ENCODE measurements at regions not wholly inside any gene's neighbourhood (a gene's known extent, or its start where the extent isn't known, plus 50 kb on each side); places are given as distances from the start of the nearest gene placed in this dataset.

DNA sequence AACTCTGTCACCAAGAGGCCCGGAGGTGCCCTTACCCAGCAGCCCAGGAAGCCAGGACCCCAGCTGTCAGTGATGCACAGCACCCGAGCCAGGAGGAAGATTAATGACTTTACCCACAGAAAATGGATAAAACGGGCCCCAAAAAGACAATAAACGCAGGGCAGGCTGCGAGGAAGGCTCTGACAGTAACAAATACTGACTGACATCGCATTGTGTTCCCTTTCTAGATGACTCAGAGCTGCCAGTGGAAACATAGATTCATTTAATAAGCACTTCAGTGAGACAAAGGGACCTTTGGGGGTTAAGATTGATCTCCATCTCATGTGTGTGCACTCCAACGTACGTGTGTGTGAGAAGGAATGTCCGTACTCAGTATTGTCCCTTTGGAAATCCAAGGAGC, 225.3 kb upstream of the PPP2R3A start:
- no peak for DNase-seq (ENCODE audit: low spot score)

DNA sequence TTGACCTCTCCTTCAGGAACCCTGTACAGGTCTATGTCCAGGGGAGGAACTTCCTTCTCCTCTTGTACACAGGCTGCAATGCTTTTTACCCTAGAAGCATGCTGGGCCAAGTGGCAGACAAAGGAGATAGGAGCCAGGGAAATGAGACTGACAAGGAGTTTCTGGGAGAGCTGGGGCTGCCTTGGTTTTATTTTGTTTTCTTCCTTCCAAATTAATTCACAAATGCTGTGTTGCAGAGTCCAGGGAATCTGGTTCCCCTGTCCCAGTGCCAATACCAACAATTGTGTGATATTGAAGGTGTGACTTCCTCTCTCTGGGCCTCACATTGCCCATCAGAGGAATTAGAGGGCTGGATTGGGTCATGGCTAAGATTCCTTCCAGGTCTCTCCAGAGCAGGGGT, 224.8 kb upstream of the PPP2R3A start:
- DNase-seq (ENCODE audit: low spot score) = no peak

DNA sequence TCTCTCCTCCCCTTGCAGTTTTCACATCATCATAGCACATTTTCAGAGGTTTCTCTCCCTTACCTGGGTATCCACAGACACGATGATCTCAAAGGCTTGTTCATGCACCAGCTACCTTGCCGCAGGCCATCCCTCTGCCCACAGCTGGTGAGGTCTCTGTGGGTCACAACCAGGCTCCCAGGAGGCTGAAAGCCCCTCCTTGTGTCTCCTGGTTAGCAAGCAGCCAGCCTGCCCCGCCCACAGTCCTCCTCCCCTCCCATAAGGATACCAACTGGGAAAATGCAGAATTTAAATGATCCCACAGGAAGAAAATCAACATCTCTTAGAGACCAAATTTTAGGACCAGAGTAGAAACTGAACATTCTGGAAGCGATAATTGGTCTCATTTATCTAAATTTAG, 213.5 kb upstream of the PPP2R3A start:
- DNase-seq (ENCODE audit: low spot score) = no peak

DNA sequence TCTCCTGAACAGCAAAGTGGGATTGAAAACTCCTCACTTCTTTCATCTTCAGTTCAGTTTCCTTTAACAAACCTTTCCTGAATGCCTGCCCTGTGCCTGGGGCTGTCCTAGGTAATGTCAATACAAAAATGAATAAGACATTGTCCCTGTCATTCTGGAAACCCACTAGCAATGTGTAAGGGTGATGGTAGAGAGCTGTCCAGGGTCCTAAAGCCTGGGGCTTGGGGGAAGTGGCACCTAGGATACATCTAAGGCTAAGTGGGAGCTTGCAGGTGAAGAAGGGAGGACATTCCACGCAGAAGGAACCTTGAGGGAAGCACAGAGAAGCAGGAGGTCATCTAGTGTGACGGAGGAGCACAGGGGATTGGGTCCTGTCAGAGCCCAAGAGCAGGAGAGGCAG, 212.7 kb upstream of the PPP2R3A start:
- no peak for DNase-seq (ENCODE audit: low spot score)

DNA sequence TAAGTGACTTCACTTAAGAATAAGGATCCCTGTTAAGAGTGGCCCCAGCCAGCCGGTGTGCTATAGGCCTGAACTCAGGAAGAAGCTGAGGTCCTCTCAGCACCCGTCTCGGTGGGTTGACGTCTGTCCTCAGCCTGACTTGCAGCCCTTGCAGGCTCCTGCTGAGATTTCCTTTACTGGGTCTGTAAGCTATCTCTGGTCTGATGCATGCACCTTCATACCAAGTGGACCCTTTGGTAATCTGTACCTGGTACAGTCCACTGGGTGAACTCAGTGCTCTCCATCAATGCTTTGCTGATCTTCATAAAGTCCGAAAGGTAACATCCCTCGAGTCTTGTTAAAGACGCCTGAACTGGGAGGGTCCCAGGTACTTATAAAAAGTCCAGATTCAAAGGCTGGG, 212.0 kb upstream of the PPP2R3A start:
- no peak for DNase-seq (ENCODE audit: low spot score)

DNA sequence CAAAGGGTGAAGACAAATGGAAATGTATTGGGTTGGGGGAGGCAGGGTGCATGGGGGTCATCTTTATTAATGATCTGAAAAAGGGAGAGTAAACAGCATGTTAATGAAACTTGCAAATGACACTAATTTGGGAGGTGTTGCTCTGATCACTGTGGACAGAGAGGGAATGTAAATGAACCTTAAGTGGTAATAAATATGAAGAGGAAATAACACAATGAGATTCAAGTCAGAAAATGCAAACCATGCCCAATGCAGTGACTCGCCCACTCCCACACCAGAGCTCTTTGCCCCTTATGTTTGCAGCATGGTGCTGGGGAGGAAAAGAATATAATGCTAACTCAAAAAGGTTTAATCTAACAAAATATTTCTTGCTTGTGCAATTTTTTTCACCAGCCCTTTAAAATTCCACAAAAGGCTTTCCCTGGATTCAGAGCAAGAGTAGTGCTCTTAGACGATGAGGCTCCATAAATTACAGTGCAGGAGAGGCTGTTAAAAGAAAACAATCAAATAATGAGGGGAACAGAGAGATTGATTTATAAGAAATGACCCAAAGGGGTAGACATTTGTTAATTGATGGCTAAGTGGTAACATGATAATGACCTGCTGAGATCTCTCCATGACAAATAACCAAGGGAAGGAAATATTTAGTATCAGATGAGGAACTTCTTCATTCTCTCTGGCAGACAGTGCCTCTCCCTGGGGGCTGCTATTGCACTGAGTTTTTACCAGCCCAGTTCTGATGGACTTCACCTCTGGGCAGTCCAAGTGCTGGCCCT, 210.0 kb upstream of the PPP2R3A start:
- no peak for DNase-seq (ENCODE audit: low spot score)

DNA sequence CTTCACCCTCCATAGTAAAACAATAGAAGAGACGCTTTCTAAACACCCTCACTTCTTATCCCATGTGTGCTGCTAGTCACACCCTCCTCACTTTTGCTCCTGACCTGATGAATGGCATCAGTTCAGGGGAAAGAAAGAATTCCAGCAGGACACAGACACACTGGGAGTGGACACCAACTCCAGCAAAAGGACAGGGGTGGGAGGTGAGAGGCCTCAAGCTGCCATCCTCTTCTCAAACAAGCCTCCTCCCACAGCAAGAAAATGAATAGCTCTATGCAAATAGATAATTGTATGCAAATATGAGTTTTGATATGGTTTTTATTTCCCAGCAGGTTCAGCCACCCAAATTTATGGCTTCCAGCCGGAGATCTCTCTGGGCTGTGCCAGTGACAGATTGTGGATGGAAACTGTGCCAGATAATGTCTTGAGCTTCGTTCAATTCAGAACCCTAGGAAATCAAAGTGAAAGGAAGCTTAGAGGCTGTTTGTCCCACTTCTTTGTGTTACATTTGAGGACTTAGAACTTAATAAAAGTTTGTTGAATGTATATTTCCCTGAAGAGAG, 209.3 kb upstream of the PPP2R3A start:
- DNase-seq (ENCODE audit: low spot score) = no peak

DNA sequence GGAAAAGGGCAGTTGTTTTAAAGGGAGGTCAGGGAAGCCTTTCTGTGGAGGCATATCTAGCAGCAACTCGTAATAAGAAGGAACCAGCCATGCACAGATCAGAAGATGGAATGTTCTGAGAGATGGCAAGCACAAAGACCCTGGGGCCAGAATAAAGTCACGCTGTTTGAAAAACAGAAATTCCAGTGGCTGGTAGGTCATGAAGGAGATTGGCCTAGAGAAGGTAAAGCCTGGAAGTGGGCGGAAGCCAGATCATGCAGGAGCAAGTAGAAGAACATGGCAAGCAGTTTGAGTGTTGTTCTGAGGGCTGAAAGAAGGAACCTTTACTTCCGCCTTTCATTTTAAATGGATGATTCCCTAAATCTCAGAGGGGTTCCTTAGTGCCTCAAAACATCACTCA, 208.1 kb upstream of the PPP2R3A start:
- no peak for DNase-seq (ENCODE audit: low spot score)

DNA sequence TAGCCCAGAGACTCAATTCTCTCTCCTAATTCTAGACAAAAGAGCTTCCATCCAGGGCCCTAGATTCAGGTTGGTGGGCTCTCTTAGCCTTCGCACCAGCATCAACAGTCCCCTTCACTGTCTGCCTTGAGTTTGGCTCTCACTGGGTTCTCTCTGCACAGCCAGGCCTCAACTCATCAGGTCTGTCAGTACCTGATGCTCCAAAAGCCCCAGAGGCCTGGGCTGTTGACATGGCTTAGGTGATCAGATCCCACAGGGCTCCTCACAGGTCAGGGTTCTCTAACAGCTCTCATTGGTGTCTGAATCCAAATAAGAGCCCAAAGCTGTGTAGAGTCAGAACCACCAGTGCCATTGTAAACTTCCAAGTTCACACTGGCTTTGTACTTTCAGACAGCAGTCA, 206.6 kb upstream of the PPP2R3A start:
- no peak for DNase-seq (ENCODE audit: low spot score)

DNA sequence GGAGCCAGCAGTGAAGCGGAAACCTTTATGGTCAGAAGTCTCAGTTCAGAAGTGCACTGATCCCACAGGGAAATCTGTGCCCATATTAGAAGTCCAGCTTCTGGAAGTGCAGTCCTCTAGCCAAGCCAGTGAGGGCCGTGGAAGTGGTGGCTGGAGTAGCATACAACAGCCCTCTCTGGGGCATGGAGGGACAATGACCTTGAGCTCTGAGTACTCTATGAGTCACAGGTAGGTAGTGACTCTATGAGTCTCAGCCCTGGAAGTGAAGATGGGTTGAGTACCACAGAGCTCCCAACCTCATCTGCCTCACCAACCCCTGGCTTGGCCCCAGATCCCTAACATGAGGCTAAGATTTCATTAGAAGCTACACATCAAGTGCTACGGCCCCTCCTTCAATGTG, 205.9 kb upstream of the PPP2R3A start:
- peak; percentile 15 for DNase-seq (ENCODE audit: low spot score)

DNA sequence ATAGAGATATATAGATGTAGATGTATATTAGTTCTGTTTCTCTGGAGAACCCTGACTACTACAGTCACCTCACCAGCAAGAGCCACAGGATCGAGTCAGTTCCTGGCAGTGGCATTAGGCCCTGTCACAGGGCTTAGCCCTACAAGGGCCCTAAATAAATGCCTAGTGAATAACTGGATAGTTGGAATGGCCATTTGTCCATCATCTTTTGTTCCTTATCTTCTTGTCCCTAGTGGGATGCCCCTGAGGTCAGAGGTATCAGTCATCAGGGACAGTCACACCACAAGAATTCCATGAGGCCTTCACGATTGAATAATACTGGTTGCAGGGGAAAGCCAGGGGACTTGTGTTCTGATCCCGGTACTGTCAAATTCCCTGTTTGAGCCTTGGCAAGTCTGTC, 204.9 kb upstream of the PPP2R3A start:
- DNase-seq (ENCODE audit: low spot score) = peak; percentile 43

DNA sequence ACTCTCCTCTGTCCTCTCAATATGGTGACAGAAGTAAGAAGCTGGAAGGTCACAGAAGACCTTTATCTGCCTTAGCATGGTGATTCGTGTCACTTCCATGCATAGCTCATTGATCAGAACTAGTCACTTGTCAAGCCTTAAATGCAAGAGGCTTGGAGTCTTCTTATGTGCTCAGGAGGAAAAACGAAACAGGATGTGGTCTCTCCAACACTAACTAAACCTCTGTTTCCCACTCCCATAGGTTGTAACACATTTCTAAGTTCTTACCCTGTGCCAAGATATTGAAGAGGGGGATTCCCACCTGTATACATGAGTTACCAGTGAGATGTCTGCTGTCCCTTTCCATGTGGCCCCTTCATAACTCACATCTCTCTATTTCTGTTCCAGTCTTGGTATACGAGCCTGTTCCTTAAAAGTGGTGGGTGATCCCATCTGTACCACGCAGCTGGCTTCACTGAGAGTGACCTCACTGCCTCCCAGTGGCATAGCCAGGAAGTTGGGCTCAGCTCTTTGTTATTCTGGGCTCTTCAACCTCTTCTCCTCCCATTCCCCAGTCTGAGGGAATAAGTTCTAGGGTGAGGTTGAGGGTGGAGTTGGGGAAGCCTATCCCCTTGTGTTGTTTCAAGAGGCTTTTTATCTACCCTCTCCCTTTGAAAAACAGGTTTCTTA, 203.2 kb upstream of the PPP2R3A start:
- DNase-seq (ENCODE audit: low spot score) = peak; percentile 47

DNA sequence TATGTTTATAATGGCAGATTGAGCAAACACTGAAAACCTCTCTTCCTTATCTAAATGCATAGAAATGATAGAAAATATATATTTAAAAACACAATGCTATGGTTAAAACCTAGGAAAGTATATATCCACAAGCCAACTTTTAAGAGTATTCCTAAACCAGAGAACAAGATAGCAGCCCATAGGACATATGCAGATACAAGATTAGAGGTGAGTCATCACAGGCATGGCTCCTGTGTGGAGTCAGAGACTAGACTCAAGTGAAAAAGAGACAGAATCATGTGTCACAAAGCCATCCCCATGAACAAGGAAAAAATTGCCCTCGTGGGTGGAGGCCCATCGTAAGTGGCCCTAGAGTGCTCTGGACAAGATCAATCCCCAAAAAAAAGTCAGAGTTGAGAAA, 199.4 kb upstream of the PPP2R3A start:
- peak; percentile 3 for DNase-seq (ENCODE audit: low spot score)

DNA sequence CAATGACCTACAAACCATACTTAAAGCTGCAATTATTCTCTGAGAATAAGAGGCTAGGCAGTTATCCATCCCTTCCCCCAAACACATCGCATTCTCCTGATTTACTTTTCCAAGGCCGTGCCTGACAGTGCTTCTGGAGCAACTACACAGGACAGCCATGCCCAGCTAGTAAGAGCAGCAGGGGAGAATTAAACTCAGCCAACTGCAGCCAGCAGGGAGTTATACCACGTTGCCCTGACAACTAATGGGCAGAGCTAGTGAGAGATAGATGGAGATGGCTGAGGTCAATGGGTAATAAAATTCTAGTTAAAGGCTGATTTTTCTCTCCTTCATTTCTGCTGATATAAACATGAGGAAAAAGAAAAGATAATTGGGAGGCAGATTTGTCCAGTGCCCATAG, 193.8 kb upstream of the PPP2R3A start:
- no peak for DNase-seq (ENCODE audit: low spot score)

DNA sequence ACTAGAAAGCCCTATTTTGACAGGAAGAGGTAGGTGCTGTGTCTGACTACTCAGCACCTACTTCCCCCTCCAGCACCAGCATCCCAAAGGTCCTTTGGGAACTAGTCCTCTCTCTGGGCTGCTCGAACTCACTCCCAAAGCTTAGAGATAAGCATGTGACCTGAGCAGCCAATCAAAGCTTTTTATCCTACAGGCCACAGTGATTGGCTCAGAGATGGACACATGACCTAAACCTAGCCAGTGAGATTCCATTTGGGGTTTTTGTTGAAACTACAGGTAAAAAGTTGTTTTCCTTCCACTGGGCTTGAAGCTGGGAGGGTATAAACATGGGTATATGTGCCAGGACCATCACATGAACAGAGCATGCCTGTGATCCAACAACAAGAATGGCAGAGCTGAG, 186.5 kb upstream of the PPP2R3A start:
- DNase-seq (ENCODE audit: low spot score) = no peak

DNA sequence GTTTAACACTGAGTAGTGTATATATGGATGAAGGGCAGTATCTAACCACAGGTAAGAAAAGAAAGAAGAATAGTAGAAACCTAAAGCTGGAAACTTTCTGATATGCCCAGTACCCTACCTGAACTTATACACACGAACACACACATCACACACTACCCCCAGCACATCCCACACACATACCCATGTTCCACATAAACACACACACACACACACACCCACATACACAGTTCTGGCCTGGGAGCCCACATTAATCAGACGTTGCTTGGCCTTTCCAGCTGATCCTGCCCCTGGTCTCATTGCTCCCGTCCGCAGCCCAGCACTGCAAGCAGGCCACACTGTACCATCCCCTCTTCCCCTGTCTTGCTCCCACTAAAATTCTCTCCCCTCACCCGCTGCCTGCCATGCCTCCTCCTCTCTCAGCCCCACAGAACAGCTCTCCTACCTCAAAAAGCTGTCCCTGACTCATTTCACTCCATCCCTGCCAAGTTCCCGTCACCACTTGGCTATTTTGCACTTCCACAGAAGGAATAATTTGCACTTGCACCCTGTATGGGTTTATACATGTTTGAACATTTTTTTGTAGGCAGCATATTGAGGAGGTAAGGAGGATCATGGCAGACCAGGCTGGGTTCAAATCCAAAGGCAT, 185.8 kb upstream of the PPP2R3A start:
- DNase-seq (ENCODE audit: low spot score) = no peak

DNA sequence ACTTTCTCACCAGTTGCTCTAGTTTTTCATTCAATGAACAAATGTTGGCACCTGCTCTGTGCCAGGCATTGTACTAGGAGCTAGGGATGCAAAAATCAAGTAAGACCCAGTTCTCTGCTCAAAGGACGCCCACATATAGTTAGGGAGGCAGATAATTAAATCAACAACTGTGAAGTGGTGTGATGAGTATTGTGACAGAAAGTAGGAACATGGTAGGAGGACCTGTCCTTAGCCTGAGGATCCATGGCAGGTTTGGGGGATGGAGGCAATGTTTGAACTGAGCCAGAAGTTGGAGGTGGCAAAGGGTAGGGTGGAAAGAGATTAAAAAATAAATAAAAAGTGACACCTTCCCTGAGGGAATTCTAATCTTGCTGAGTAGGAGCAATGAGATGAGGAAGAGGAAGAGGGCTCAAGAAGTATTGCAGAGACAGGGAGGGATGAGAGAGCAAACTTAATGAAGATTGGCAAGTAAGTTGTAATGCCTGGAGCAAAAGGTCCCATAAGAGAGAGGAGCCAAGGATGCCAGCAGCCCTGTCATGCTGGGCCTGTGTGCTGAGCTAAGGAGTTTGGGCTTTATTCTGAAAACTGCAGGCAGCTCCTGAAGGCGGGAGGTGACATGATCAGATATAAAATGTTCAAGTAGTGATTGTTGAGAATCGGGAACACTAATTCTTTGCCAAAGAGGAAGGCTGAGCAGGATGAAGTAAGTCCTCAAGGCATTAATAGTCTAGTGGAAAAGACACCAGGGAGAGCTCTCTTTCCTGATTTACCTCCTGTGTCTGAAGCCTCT, 184.3 kb upstream of the PPP2R3A start:
- DNase-seq (ENCODE audit: low spot score) = no peak

DNA sequence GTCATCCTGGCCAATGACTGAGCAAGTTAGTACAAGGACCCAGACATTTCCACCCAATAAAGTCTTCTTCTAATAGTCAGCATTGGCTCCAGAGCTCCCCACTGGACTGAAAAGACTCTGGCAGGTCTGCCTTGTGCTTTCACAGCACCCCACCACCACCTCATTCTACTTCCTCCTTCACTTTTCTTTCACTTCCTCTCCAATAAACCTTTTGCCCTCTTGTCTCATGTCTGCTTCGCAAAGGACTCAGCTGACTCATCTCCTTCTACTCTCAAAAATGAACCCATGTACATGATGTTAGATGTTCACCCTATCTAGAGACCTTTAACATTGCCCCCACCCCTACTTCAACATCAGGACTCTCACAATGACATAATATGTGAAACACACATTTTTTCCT, 181.0 kb upstream of the PPP2R3A start:
- peak; percentile 9 for DNase-seq (ENCODE audit: low spot score)

DNA sequence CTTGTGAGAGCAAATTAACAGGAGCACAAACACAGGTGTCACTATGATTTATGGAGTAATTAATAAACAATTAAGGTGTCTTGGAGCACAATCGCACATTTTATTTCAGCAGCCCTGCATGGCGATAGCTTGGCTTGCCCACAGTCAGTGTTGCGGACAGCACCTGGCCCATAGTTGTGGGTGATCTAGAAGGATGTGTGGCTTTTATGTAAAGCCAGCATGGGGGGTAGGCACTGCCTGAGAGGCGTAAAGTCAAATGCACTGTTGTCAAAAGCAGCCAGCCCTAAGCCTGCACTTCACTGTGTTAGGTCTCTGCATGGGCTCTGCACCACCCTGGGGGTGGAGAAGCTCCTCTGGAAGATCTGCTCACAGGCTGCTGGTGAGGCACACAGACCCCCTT, 177.4 kb upstream of the PPP2R3A start:
- DNase-seq (ENCODE audit: low spot score) = no peak

DNA sequence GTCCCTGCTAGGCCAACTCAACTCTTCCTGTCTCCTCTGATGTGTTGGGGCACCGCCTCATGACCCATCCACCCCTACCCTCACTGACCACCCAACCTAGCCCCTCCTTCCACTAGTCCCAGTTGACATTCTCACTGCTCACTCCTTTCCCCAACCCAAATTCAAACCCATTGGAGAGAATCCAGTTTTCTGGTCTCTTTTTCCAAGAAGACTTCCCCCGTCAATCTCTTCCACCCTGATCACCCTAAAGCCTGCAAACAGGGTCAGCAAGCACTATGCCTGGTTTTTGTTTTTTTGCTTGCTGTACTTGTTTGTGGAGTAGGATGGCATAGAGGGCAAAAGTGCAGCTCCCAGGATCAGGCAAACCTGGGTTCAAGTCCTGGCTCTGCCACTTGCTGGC, 176.6 kb upstream of the PPP2R3A start:
- DNase-seq (ENCODE audit: low spot score) = no peak

DNA sequence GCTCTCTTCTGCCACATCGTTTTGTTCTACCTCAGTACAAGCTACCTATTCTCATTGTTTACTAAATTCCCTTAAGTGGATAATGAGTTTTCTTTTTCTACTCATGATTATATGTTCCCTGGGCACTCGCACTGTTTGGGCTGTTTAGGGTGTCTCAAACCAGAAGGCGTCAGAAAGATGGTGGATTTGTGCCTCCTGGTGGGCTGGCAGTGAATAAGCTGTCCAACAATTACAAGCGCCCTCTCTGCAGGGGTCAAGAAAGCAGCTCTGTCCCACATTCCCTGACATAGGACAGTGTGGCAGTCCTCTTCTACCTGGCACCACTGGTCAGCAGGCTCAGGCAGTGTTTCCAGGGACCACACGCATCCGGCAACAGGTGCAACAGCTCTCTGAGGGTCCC, 173.4 kb upstream of the PPP2R3A start:
- DNase-seq (ENCODE audit: low spot score) = no peak

DNA sequence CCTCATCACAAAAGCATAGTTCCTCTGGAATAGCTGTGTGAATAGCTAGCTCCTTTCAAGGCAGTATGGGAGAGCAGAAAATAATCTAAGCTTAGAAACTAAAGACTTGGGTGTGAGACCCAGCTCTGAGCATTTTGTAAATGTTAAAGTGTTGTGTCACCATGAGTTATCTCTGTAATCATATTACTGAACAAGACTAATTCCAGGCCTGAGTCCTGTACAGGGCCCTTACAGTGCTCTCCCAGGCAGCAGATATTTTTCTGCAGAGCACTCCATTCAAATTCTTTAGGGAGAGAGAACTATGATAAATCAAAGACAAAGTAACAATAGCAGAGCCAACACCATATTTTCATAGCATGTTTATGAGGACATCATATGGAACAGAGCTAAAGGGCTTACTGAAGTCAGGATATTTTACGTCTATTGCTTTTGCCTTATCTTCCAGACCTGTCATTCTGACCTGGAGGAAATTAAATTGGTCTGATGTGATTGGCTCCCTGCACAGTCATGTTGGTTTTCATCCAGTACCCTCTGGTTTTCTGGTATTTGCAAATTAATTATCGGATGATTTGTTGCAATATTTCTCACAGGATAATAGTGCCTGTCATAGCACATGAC, 172.6 kb upstream of the PPP2R3A start:
- DNase-seq (ENCODE audit: low spot score) = no peak

Data from kidney tubule cell (primary cell).